Spinal cord (tissue), 9 donors: ENCODE measurements at regions not wholly inside any gene's neighbourhood (a gene's known extent, or its start where the extent isn't known, plus 50 kb on each side); places are given as distances from the start of the nearest gene placed in this dataset.
"Not testable (repeated sequence)": the region's sequence is repeated elsewhere in the genome, so short reads cannot be mapped to it uniquely, and the experiment has no call there.

ENCODE experiments used
- DNase-seq, 6 donors: peaks; one replicate each; pipeline versions ENCODE4 v3.0.0 to v3.0.0-alpha.2; 2013 to 2015; ENCODE audit warnings: low spot score in 6 of 6, low read depth in 4 of 6
- H3K27ac ChIP-seq: one replicate; pipeline ENCODE4 v1.5.1; 2013; ENCODE audit warnings: low read depth, low read length, control low read depth
- H3K27me3 ChIP-seq: one replicate; pipeline ENCODE4 v1.6.1; 2013; ENCODE audit warnings: low read length; ENCODE audit not compliant: control insufficient read depth, insufficient read depth
- H3K36me3 ChIP-seq: one replicate; pipeline ENCODE4 v1.6.1; 2013; ENCODE audit warnings: low read length; ENCODE audit not compliant: control insufficient read depth, insufficient read depth
- H3K4me1 ChIP-seq: one replicate; pipeline ENCODE4 v1.6.1; 2013; ENCODE audit warnings: low read length; ENCODE audit not compliant: control insufficient read depth, insufficient read depth
- H3K4me3 ChIP-seq: one replicate; pipeline ENCODE4 v1.5.1; 2013; ENCODE audit warnings: low read depth, low read length, control low read depth
- H3K9me3 ChIP-seq: one replicate; pipeline ENCODE4 v1.6.1; 2013; ENCODE audit warnings: low read length; ENCODE audit not compliant: control insufficient read depth, insufficient read depth
- WGBS: methylation state at CpG from one replicate; pipeline ENCODE4 v1.1.5; 2013; ENCODE audit warnings: missing lambda C conversion rate; ENCODE audit not compliant: insufficient coverage; 5-methylcytosine and 5-hydroxymethylcytosine counted together
- donor health status: healthy.

- no peak for DNase-seq
- H3K27me3 ChIP-seq = no peaks in the 10 kb centered on the region
- no peak overlapping the region for H3K27ac ChIP-seq
- H3K36me3 ChIP-seq = no peaks in the 10 kb centered on the region
- no peak overlapping the region for H3K4me3 ChIP-seq
- no peaks in the 10 kb centered on the region for H3K4me1 ChIP-seq
- H3K9me3 ChIP-seq = no peaks in the 10 kb centered on the region
Measured at GRCh38 chr5:118336468-118336867, 651.9 kb downstream of the DTWD2 start.

DNA sequence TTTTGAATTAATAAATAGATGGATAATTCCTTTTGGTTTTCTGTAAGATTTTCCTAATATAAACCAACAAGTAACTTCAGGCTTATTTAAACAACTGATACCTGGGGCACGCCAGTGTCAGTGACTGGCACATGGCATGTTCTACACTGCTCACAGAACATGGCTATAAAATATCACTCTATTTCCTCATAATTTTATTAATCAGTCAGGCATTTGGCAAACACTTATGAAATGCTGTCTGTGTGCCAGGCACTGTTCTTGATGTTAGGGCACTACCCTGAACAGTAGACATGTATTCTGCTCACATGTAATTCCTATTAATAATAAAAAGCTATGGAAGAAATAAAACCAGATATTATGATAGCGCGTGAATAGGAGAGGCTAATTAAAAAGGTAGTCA is 661.0 kb downstream of the DTWD2 start:
- Histone ChIP-seq H3K27ac (no peak overlapping the region), H3K27me3 (no peaks in the 10 kb centered on the region), H3K9me3 (peaks cover 2% of the 10 kb centered on the region), H3K4me1 (no peaks in the 10 kb centered on the region), H3K36me3 (no peaks in the 10 kb centered on the region), H3K4me3 (no peak overlapping the region)
- no peak for DNase-seq
- WGBS = 97% methylated on average over 3 of the region's 3 CpGs

GRCh38 chr5:118326481-118327045 is 661.8 kb downstream of the DTWD2 start:
- peak in 2 of 6 donors; percentile 26 to 58 for DNase-seq
- Histone ChIP-seq H3K27me3 (no peaks in the 10 kb centered on the region), H3K4me3 (no peak overlapping the region), H3K36me3 (no peaks in the 10 kb centered on the region), H3K4me1 (no peaks in the 10 kb centered on the region), H3K9me3 (peaks cover 2% of the 10 kb centered on the region), H3K27ac (no peak overlapping the region)
- 77% methylated on average over 4 of the region's 5 CpGs for WGBS

GRCh38 chr5:118325931-118326330 is 662.4 kb downstream of the DTWD2 start:
- WGBS = no CpG with 5 or more reads among the region's 2 CpGs
- no peak for DNase-seq
- H3K9me3 ChIP-seq = peaks cover 2% of the 10 kb centered on the region
- no peak overlapping the region for H3K4me3 ChIP-seq
- H3K27me3 ChIP-seq = no peaks in the 10 kb centered on the region
- H3K4me1 ChIP-seq = no peaks in the 10 kb centered on the region
- H3K36me3 ChIP-seq = no peaks in the 10 kb centered on the region
- no peak overlapping the region for H3K27ac ChIP-seq

- H3K36me3 ChIP-seq, H3K27ac ChIP-seq, H3K4me1 ChIP-seq, H3K4me3 ChIP-seq, H3K27me3 ChIP-seq, DNase-seq, H3K9me3 ChIP-seq: not testable (repeated sequence)
- WGBS = 100% methylated on average over 4 of the region's 5 CpGs
Measured at GRCh38 chr5:118323723-118324122, 664.6 kb downstream of the DTWD2 start.

GRCh38 chr5:118321081-118321480 is 667.3 kb downstream of the DTWD2 start:
- DNase-seq = no peak
- H3K9me3 ChIP-seq = peaks cover 2% of the 10 kb centered on the region
- H3K27ac ChIP-seq = no peak overlapping the region
- no CpG with 5 or more reads among the region's 2 CpGs for WGBS
- no peaks in the 10 kb centered on the region for H3K27me3 ChIP-seq
- H3K36me3 ChIP-seq = no peaks in the 10 kb centered on the region
- H3K4me3 ChIP-seq = no peak overlapping the region
- no peaks in the 10 kb centered on the region for H3K4me1 ChIP-seq

DNA sequence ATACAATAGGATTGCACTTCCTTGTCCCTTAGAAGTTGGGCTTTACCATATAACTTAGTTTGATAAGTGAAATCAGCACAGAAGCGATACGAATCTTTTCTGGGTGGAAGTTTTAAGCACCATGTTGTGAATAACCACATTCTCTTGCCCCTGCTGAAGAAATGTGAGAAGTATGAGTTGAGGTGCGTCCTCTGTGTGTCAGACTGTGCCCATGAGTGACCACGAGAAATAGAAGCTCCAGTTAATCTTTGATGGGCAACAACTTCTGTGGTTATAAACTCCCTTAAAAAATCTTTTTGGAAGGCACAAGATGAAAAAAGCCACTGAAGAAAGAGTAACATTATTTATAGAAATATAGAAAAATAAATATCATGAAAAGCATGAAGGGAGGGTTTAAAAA is 668.2 kb downstream of the DTWD2 start:
- Histone ChIP-seq H3K27ac (no peak overlapping the region), H3K4me3 (no peak overlapping the region), H3K27me3 (no peaks in the 10 kb centered on the region), H3K4me1 (no peaks in the 10 kb centered on the region), H3K9me3 (peaks cover 2% of the 10 kb centered on the region), H3K36me3 (no peaks in the 10 kb centered on the region)
- no peak for DNase-seq
- WGBS = 100% methylated on average over 2 of the region's 4 CpGs

DNA sequence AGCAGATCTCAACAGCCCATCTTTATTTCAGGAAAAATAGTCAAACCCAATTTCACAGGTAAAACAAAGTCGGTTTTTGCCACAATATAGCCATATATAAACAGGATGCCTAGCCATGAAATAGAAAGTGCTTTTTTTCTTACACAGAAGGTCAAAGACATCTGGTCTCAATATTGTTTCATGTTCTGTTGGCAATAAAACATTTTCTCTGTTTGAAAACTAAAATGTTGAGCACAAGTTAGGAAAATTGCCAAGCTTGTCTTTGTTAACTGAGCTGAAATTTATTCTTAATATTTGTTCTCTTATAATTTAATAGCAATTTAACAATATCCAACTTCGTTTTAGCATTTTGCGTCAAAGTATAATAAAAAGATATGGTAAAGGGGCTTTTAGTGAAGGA is 673.4 kb downstream of the DTWD2 start:
- Histone ChIP-seq H3K9me3 (no peaks in the 10 kb centered on the region), H3K4me1 (no peaks in the 10 kb centered on the region), H3K36me3 (no peaks in the 10 kb centered on the region), H3K4me3 (no peak overlapping the region), H3K27ac (no peak overlapping the region), H3K27me3 (no peaks in the 10 kb centered on the region)
- no peak for DNase-seq
- WGBS = no CpG with 5 or more reads among the region's 3 CpGs

GRCh38 chr5:118311103-118311819 is 677.1 kb downstream of the DTWD2 start:
- Histone ChIP-seq H3K9me3 (no peaks in the 10 kb centered on the region), H3K4me3 (no peak overlapping the region), H3K4me1 (no peaks in the 10 kb centered on the region), H3K27ac (no peak overlapping the region), H3K36me3 (no peaks in the 10 kb centered on the region), H3K27me3 (no peaks in the 10 kb centered on the region)
- DNase-seq = peak in 1 of 6 donors; percentile 28
- no CpG with 5 or more reads among the region's 5 CpGs for WGBS

DNA sequence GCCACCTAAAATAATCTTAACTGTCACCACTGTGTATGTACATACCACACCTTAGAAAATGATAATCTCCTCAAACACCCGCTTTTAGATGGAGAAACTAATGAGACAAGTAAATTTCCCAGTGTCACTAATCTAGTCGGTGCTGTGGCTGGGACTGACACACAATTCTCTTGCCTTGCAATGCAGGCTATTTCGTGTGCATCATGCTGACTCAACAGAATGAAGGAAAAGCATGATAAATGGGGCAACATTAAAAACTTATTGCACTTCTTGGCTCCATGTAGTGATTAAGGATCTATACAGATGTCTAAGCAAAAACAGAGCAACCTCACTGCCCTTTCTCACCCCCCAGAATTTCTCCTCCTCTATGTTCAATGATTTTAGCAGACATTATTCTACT is 677.9 kb downstream of the DTWD2 start:
- Histone ChIP-seq H3K4me1 (no peaks in the 10 kb centered on the region), H3K4me3 (no peak overlapping the region), H3K27ac (no peak overlapping the region), H3K27me3 (no peaks in the 10 kb centered on the region), H3K36me3 (no peaks in the 10 kb centered on the region), H3K9me3 (no peaks in the 10 kb centered on the region)
- peak in 1 of 6 donors; percentile 52 for DNase-seq
- WGBS = 37% methylated on average over 2 of the region's 3 CpGs
